ENCODE measurements at regions not wholly inside any gene's neighbourhood (a gene's known extent, or its start where the extent isn't known, plus 50 kb on each side); places are given as distances from the start of the nearest gene placed in this dataset.

GRCh38 chr5:168093200-168093910 is 198.1 kb upstream of the WWC1 start:
- BruUV-seq (replicated peaks): no TSS peak
- Histone ChIP-seq H3K27me3 (ENCODE audit: control insufficient read depth in 2 of 2, insufficient read depth in 2 of 2, low read length in 2 of 2) (no peaks in the 10 kb centered on the region), H3K9me1 (replicated peaks; ENCODE audit: control insufficient read depth, extremely low read depth, insufficient read depth, low read length) (no peaks in the 10 kb centered on the region), H3K4me3 (replicated peaks in 1 of 3; ENCODE audit: insufficient read depth in 1 of 3, low read depth in 1 of 3, low read length in 3 of 3) (no peak overlapping the region), H3K9me3 (replicated peaks; ENCODE audit: control insufficient read depth, insufficient read depth, low read length) (no peaks in the 10 kb centered on the region), H2AFZ (ENCODE audit: low read depth, low read length) (no peak overlapping the region), H4K20me1 (replicated peaks; ENCODE audit: control insufficient read depth, extremely low read depth, insufficient read depth, low read length) (no peaks in the 10 kb centered on the region), H3K27ac (ENCODE audit: insufficient read depth, low read depth, low read length) (no peak overlapping the region), H3K9ac (replicated peaks; ENCODE audit: extremely low read depth, insufficient read depth, low read length) (no peak overlapping the region), H3K79me2 (ENCODE audit: control insufficient read depth, insufficient read depth, low read length) (no peaks in the 10 kb centered on the region), H3K36me3 (ENCODE audit: control insufficient read depth in 2 of 2, extremely low read depth in 1 of 2, insufficient read depth in 2 of 2, low read length in 2 of 2) (no peaks in the 10 kb centered on the region), H3K4me1 (ENCODE audit: control insufficient read depth, extremely low read depth, insufficient read depth, low read length) (no peaks in the 10 kb centered on the region), H3K4me2 (ENCODE audit: insufficient read depth, low read length) (no peak overlapping the region)
- POLR2A ChIA-PET: no interaction called here
- dilution Hi-C loops (cut with MboI; ENCODE audit: extremely low pct_ligation_motif_present, low sequenced_read_pairs): no loop called here
- DNase-seq (ENCODE audit: low read depth, low spot score) (no peak), FAIRE-seq (no peak)
- intact Hi-C loops (cut with micrococcal nuclease): no loop called here
- CTCF ChIA-PET: no interaction called here
- TF ChIP-seq CTCF (IDR thresholded peaks at IDR 0.05; ENCODE audit: extremely low read depth in 1 of 2, insufficient read depth in 1 of 2, low read depth in 1 of 2, low read length in 2 of 2): no peak
- no peak for TF ChIP-seq EZH2 (IDR thresholded peaks at IDR 0.05; ENCODE audit: borderline replicate concordance, low read depth, low read length, severe bottlenecking)
- no peak for TF ChIP-seq POLR2AphosphoS5 (IDR thresholded peaks at IDR 0.05; ENCODE audit: insufficient read depth, low read depth, low read length)
- TF ChIP-seq MAX (IDR thresholded peaks at IDR 0.05; ENCODE audit: insufficient read depth, insufficient read length): no peak
- TF ChIP-seq MYC (IDR thresholded peaks at IDR 0.05; ENCODE audit: low read depth, low read length): no peak
- TF ChIP-seq GATA2 (IDR thresholded peaks at IDR 0.05; ENCODE audit: insufficient read depth, insufficient read length, low read depth, low read length): no peak
- no peak for TF ChIP-seq POLR2A (IDR thresholded peaks at IDR 0.05; ENCODE audit: low read depth, low read length)
- TF ChIP-seq FOS (IDR thresholded peaks at IDR 0.05; ENCODE audit: borderline replicate concordance, insufficient read depth, low read length): no peak
- TF ChIP-seq JUN (IDR thresholded peaks at IDR 0.05; ENCODE audit: borderline replicate concordance, insufficient read depth, insufficient read length, low read depth): no peak

Measured in endothelial cell of umbilical vein (primary cell).